HEK293 (cell line): ENCODE measurements at regions not wholly inside any gene's neighbourhood (a gene's known extent, or its start where the extent isn't known, plus 50 kb on each side); places are given as distances from the start of the nearest gene placed in this dataset.

Experiments
- ZEB2 ChIP-seq: fragments of 450-650 bp; formaldehyde crosslinking; IDR thresholded peaks from 2 replicates; pipeline ENCODE4 v1.5.1; 2016; ENCODE audit warnings: missing biosample characterization, missing genetic modification characterization
- ZNF138 ChIP-seq: fragments of 450-650 bp; formaldehyde crosslinking; IDR thresholded peaks from 2 replicates; pipeline ENCODE4 v1.5.1; 2016; ENCODE audit warnings: missing biosample characterization, missing genetic modification characterization, borderline replicate concordance
- ZNF16 ChIP-seq: fragments of 450-650 bp; formaldehyde crosslinking; IDR thresholded peaks from 2 replicates; pipeline ENCODE4 v1.5.1; 2016; ENCODE audit warnings: low read depth, missing biosample characterization, missing genetic modification characterization
- ZNF23 ChIP-seq: fragments of 450-650 bp; formaldehyde crosslinking; IDR thresholded peaks from 2 replicates; pipeline ENCODE4 v1.5.1; 2016; ENCODE audit warnings: missing biosample characterization, missing genetic modification characterization, borderline replicate concordance
- ZNF660 ChIP-seq: fragments of 450-650 bp; IDR thresholded peaks from 2 replicates; pipeline ENCODE4 v1.5.1; 2018; ENCODE audit warnings: missing biosample characterization, mild to moderate bottlenecking, missing genetic modification characterization
- TF ChIP-seq, protein P1 (sequence below): fragments of 450-650 bp; formaldehyde crosslinking; IDR thresholded peaks from 2 replicates; pipeline ENCODE4 v1.5.1; 2016; ENCODE audit warnings: missing biosample characterization, missing genetic modification characterization
- TF ChIP-seq, protein P2 (sequence below): fragments of 450-650 bp; formaldehyde crosslinking; IDR thresholded peaks from 2 replicates; pipeline ENCODE4 v1.5.1; 2016; ENCODE audit warnings: missing biosample characterization, missing genetic modification characterization
- TF ChIP-seq, protein P3 (sequence below): fragments of 450-650 bp; formaldehyde crosslinking; IDR thresholded peaks from 2 replicates; pipeline ENCODE4 v1.5.1; 2016; ENCODE audit warnings: missing biosample characterization, missing genetic modification characterization
- TF ChIP-seq, protein P4 (sequence below): fragments of 450-650 bp; IDR thresholded peaks from 2 replicates; pipeline ENCODE4 v1.5.1; 2018; ENCODE audit warnings: missing biosample characterization, mild to moderate bottlenecking, missing genetic modification characterization

DNA sequence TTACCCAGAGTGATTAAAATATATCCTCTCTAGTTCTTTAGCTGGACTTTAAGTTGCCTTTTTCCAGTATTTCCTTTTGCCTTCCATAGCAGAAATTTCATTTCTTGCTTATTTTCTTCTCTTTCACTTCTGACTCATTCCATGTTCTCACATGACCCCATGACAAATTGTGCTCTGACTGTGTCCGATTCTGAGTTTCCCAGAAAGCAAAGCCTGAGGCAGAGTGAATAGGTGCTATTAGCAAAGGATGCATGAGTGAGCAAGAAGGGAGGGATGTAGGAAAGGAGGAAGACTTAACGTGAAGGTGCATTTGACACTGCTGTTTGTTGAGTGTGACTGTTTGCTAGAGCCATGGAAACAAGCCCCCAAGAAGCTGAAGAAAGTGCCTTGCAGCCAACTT, 82.6 kb upstream of the CNTNAP4 start:
- TF ChIP-seq, protein P1, sequence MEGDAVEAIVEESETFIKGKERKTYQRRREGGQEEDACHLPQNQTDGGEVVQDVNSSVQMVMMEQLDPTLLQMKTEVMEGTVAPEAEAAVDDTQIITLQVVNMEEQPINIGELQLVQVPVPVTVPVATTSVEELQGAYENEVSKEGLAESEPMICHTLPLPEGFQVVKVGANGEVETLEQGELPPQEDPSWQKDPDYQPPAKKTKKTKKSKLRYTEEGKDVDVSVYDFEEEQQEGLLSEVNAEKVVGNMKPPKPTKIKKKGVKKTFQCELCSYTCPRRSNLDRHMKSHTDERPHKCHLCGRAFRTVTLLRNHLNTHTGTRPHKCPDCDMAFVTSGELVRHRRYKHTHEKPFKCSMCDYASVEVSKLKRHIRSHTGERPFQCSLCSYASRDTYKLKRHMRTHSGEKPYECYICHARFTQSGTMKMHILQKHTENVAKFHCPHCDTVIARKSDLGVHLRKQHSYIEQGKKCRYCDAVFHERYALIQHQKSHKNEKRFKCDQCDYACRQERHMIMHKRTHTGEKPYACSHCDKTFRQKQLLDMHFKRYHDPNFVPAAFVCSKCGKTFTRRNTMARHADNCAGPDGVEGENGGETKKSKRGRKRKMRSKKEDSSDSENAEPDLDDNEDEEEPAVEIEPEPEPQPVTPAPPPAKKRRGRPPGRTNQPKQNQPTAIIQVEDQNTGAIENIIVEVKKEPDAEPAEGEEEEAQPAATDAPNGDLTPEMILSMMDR (tag by site-specific recombination): no peak
- no peak for TF ChIP-seq ZNF16
- TF ChIP-seq, protein P2, sequence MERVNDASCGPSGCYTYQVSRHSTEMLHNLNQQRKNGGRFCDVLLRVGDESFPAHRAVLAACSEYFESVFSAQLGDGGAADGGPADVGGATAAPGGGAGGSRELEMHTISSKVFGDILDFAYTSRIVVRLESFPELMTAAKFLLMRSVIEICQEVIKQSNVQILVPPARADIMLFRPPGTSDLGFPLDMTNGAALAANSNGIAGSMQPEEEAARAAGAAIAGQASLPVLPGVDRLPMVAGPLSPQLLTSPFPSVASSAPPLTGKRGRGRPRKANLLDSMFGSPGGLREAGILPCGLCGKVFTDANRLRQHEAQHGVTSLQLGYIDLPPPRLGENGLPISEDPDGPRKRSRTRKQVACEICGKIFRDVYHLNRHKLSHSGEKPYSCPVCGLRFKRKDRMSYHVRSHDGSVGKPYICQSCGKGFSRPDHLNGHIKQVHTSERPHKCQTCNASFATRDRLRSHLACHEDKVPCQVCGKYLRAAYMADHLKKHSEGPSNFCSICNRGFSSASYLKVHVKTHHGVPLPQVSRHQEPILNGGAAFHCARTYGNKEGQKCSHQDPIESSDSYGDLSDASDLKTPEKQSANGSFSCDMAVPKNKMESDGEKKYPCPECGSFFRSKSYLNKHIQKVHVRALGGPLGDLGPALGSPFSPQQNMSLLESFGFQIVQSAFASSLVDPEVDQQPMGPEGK: no peak
- TF ChIP-seq ZEB2 (tag by site-specific recombination): no peak
- TF ChIP-seq ZNF138 (tag by site-specific recombination): no peak
- TF ChIP-seq ZNF23 (tag by site-specific recombination): no peak
- TF ChIP-seq, protein P3, sequence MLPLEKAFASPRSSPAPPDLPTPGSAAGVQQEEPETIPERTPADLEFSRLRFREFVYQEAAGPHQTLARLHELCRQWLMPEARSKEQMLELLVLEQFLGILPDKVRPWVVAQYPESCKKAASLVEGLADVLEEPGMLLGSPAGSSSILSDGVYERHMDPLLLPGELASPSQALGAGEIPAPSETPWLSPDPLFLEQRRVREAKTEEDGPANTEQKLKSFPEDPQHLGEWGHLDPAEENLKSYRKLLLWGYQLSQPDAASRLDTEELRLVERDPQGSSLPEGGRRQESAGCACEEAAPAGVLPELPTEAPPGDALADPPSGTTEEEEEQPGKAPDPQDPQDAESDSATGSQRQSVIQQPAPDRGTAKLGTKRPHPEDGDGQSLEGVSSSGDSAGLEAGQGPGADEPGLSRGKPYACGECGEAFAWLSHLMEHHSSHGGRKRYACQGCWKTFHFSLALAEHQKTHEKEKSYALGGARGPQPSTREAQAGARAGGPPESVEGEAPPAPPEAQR (tag by site-specific recombination): no peak
- TF ChIP-seq, protein P4, sequence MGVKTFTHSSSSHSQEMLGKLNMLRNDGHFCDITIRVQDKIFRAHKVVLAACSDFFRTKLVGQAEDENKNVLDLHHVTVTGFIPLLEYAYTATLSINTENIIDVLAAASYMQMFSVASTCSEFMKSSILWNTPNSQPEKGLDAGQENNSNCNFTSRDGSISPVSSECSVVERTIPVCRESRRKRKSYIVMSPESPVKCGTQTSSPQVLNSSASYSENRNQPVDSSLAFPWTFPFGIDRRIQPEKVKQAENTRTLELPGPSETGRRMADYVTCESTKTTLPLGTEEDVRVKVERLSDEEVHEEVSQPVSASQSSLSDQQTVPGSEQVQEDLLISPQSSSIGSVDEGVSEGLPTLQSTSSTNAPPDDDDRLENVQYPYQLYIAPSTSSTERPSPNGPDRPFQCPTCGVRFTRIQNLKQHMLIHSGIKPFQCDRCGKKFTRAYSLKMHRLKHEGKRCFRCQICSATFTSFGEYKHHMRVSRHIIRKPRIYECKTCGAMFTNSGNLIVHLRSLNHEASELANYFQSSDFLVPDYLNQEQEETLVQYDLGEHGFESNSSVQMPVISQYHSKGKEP (tag by site-specific recombination): no peak
- TF ChIP-seq ZNF660: no peak
